ENCODE measurements at regions not wholly inside any gene's neighbourhood (a gene's known extent, or its start where the extent isn't known, plus 50 kb on each side); places are given as distances from the start of the nearest gene placed in this dataset.

GRCh38 chr5:2898661-2899060 is 147.2 kb upstream of the IRX2 start:
- TF ChIP-seq CTCF (IDR thresholded peaks at IDR 0.05) (no peak), POLR2A (IDR thresholded peaks at IDR 0.05) (no peak)

Measured in body of pancreas (tissue), 4 donors.